CD4-positive, alpha-beta T cell (primary cell): ENCODE measurements at regions not wholly inside any gene's neighbourhood (a gene's known extent, or its start where the extent isn't known, plus 50 kb on each side); places are given as distances from the start of the nearest gene placed in this dataset.
A peak's percentile ranks its signal among the peaks of the same experiment; 100 is the strongest.

Experiments used
- ATAC-seq: fragments of 200-7000 bp; cut with Tn5 transposase; one replicate; pipeline ENCODE4 v1.10.0; 2022; ENCODE audit warnings: mild to moderate bottlenecking; ENCODE audit not compliant: poor library complexity
- CTCF ChIA-PET: fragments of 350-600 bp; sonication (Branson Sonifier 250); formaldehyde crosslinking; loops from one replicate; lab custom pipeline; 2021; ENCODE audit warnings: antibody characterized with exemption, inconsistent platforms; lab: Charles Lee
- POLR2A ChIA-PET: fragments of 350-600 bp; sonication (Branson Sonifier 250); formaldehyde crosslinking; loops from one replicate; lab custom pipeline; 2021; ENCODE audit warnings: antibody characterized with exemption, inconsistent platforms; lab: Charles Lee
- DNase-seq, 14 experiments: peaks; one replicate each; pipeline ENCODE4 v3.0.0-alpha.2; 2013 to 2020; ENCODE audit warnings: mixed read lengths in 2 of 14
- H3K27ac ChIP-seq, 2 donors: one replicate each; pipeline versions ENCODE4 v1.5.1 to v1.7.0; 2013; ENCODE audit warnings: low read length in 2 of 2, low read depth in 1 of 2, mild to moderate bottlenecking in 1 of 2
- H3K27me3 ChIP-seq, 2 experiments: 1 replicate in 1 of 2; 2 replicates in 1 of 2; pipeline versions ENCODE4 v1.6.1 to v1.7.0; 2013; ENCODE audit warnings: low read length in 2 of 2, control low read depth in 1 of 2, mild to moderate bottlenecking in 1 of 2, moderate library complexity in 1 of 2; ENCODE audit not compliant: insufficient read depth in 2 of 2, control insufficient read depth in 1 of 2
- H3K36me3 ChIP-seq: one replicate; pipeline ENCODE4 v1.6.1; 2013; ENCODE audit warnings: low read length, control low read depth; ENCODE audit not compliant: insufficient read depth
- H3K4me1 ChIP-seq: one replicate; pipeline ENCODE4 v1.6.1; 2013; ENCODE audit warnings: low read length, control low read depth; ENCODE audit not compliant: insufficient read depth
- H3K4me3 ChIP-seq: one replicate; pipeline ENCODE4 v1.5.1; 2013; ENCODE audit warnings: mild to moderate bottlenecking, low read length, moderate library complexity
- H3K9me3 ChIP-seq, 2 experiments: 1 replicate in 1 of 2; 2 replicates in 1 of 2; pipeline versions ENCODE4 v1.6.1 to v1.7.0; 2013; ENCODE audit warnings: low read length in 2 of 2, mild to moderate bottlenecking in 2 of 2, control low read depth in 1 of 2, moderate library complexity in 1 of 2; ENCODE audit not compliant: control insufficient read depth in 1 of 2, insufficient read depth in 1 of 2
- H3K27ac Mint-ChIP-seq: one replicate; pipeline ENCODE4 v1.8.0; 2020; ENCODE audit warnings: mixed read lengths
- H3K27me3 Mint-ChIP-seq: one replicate; pipeline ENCODE4 v1.8.0; 2021; ENCODE audit warnings: mixed read lengths
- H3K36me3 Mint-ChIP-seq: one replicate; pipeline ENCODE4 v1.8.0; 2021; ENCODE audit warnings: low read depth, mixed read lengths
- H3K4me1 Mint-ChIP-seq: one replicate; pipeline ENCODE4 v1.8.0; 2021; ENCODE audit warnings: low read depth, mixed read lengths
- H3K4me3 Mint-ChIP-seq: one replicate; pipeline ENCODE4 v1.8.0; 2020; ENCODE audit warnings: mild to moderate bottlenecking, mixed read lengths
- H3K9me3 Mint-ChIP-seq: one replicate; pipeline ENCODE4 v1.8.0; 2020; ENCODE audit warnings: mixed read lengths
- CTCF ChIP-seq: fragments of 200-600 bp; IDR thresholded peaks from one replicate; pipeline ENCODE4 v1.8.0; 2022; ENCODE audit warnings: antibody characterized with exemption, mild to moderate bottlenecking
- intact Hi-C, 2 experiments: fragments of 100-400 bp; cut with DNase I in 1 of 2; cut with micrococcal nuclease in 1 of 2; formaldehyde crosslinking; loops; one replicate each; pipeline versions ENCODE4 v1.15.1 to v1.9.0; 2023 to 2025; cut with DNase I, micrococcal nuclease

DNA sequence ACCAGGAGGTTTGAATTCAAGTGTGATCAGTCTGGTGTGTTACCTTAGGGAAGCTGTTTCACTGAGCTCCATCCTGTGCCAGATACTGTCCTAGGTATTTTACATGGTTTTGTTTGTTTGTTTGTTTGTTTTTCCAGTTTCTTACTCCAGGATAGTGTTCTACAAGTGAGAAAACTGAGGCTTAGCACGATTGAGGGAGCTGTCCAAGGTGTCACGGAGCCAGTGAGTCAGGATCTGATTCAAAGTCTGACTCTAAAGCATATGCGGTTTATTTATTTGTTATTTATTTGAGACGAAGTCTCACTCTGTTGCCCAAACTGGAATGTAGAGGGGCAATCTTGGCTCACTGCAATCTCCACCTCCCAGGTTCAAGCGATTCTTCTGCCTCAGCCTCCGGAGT is 79.7 kb upstream of the GNG2 start:
- peaks cover 0 to under 1% of the 10 kb centered on the region in 2 experiments for H3K9me3 ChIP-seq
- H3K4me1 Mint-ChIP-seq = peaks cover 28% of the 10 kb centered on the region
- peaks cover 13% of the 10 kb centered on the region for H3K4me1 ChIP-seq
- no peaks in the 10 kb centered on the region for H3K36me3 ChIP-seq
- intact Hi-C loops = loop anchor here (1.0 to 10.0 kb wide), 8 partner anchors 62 to 828 kb away; partner anchors contain the start of genes FRMD6 (in 1 of the 2) and GNG2 (in 1 of the 2)
- ChIA-PET POLR2A (interaction anchor here (0.6 to 1.4 kb wide), 3 partner anchors 12 to 524 kb away, joined by 3 read pairs; no protein-coding TSS in a partner anchor), CTCF (interaction anchor here (1.0 to 1.6 kb wide), 4 partner anchors 9 to 198 kb away, joined by 3 to 7 read pairs (median 3); partner anchors contain the start of gene GNG2)
- H3K27ac Mint-ChIP-seq = no peak overlapping the region
- DNase-seq = no peak
- H3K36me3 Mint-ChIP-seq = no peaks in the 10 kb centered on the region
- H3K27me3 Mint-ChIP-seq = peaks cover 12% of the 10 kb centered on the region
- H3K27me3 ChIP-seq = peaks cover 3 to 4% of the 10 kb centered on the region in 2 experiments
- no peak overlapping the region for H3K4me3 ChIP-seq
- no peak for TF ChIP-seq CTCF
- no peak overlapping the region for H3K27ac ChIP-seq
- no peak for ATAC-seq
- peaks cover under 1% of the 10 kb centered on the region for H3K9me3 Mint-ChIP-seq
- H3K4me3 Mint-ChIP-seq = no peak overlapping the region

- Histone ChIP-seq H3K4me3 (no peak overlapping the region), H3K36me3 (no peaks in the 10 kb centered on the region), H3K4me1 (peaks cover 9% of the 10 kb centered on the region), H3K9me3 (peaks cover 0 to 7% of the 10 kb centered on the region in 2 experiments), H3K27me3 (peaks cover 3 to 4% of the 10 kb centered on the region in 2 experiments), H3K27ac (no peak overlapping the region)
- ChIA-PET CTCF (interaction anchor here (0.9 to 1.0 kb wide), 2 partner anchors 65 to 853 kb away, joined by 3 read pairs; no protein-coding TSS in a partner anchor), POLR2A (interaction anchor here (0.7 to 1.4 kb wide), 2 partner anchors 12 to 80 kb away, joined by 3 read pairs; no protein-coding TSS in a partner anchor)
- ATAC-seq (no peak), DNase-seq (peak in 1 of 14 experiments; percentile 8)
- H3K27ac Mint-ChIP-seq = no peak overlapping the region
- peaks cover 2% of the 10 kb centered on the region for H3K9me3 Mint-ChIP-seq
- intact Hi-C loops = loop anchor here (2.0 to 10.0 kb wide), 7 partner anchors 61 to 829 kb away; partner anchors contain the start of genes FRMD6 (in 1 of the 2) and GNG2 (in 1 of the 2)
- H3K27me3 Mint-ChIP-seq = peaks cover 12% of the 10 kb centered on the region
- no peak for TF ChIP-seq CTCF
- H3K36me3 Mint-ChIP-seq = no peaks in the 10 kb centered on the region
- no peak overlapping the region for H3K4me3 Mint-ChIP-seq
- peaks cover 24% of the 10 kb centered on the region for H3K4me1 Mint-ChIP-seq
These were observed 79.0 kb upstream of the GNG2 start for GRCh38 chr14:51781381-51781780.

DNA sequence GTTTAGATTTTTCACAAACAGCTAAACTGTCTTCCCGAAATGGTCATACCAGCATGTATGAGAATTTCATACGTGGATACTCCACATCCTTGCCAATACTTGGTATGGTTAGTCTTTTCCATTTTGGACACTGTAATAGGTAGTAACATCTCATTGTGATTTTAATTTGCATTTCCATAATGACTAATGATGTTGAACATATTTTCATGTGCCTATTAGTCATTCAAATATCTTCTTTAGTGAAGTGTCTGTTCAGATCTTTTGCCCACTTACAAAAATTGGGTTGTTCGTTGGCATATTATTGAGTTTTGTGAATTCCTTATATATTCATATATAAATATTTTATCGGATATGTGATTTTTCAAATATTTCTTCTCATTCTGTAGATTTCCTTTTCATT is 78.0 kb upstream of the GNG2 start:
- Histone ChIP-seq H3K9me3 (peaks cover 5 to 14% of the 10 kb centered on the region in 2 experiments), H3K27ac (no peak overlapping the region), H3K4me3 (no peak overlapping the region), H3K27me3 (peaks cover 3 to 4% of the 10 kb centered on the region in 2 experiments), H3K4me1 (peaks cover 8% of the 10 kb centered on the region), H3K36me3 (no peaks in the 10 kb centered on the region)
- H3K27ac Mint-ChIP-seq = no peak overlapping the region
- no peaks in the 10 kb centered on the region for H3K36me3 Mint-ChIP-seq
- H3K27me3 Mint-ChIP-seq = peaks cover 12% of the 10 kb centered on the region
- H3K9me3 Mint-ChIP-seq = peaks cover 2% of the 10 kb centered on the region
- ChIA-PET CTCF (no interaction called here), POLR2A (interaction anchor here (1.4 kb wide), 1 partner anchor 79 kb away, joined by 3 read pairs; no protein-coding TSS in a partner anchor)
- intact Hi-C loops = loop anchor here (5.0 to 10.0 kb wide), 5 partner anchors 60 to 830 kb away; partner anchors contain the start of genes FRMD6 (in 1 of the 2) and GNG2 (in 1 of the 2)
- ATAC-seq (no peak), DNase-seq (no peak)
- peaks cover 24% of the 10 kb centered on the region for H3K4me1 Mint-ChIP-seq
- no peak for TF ChIP-seq CTCF
- H3K4me3 Mint-ChIP-seq = no peak overlapping the region
